ENCODE measurements at regions not wholly inside any gene's neighbourhood (a gene's known extent, or its start where the extent isn't known, plus 50 kb on each side); places are given as distances from the start of the nearest gene placed in this dataset.
A peak's percentile ranks its signal among the peaks of the same experiment; 100 is the strongest.
"Not testable (repeated sequence)": the region's sequence is repeated elsewhere in the genome, so short reads cannot be mapped to it uniquely, and the experiment has no call there.

DNA sequence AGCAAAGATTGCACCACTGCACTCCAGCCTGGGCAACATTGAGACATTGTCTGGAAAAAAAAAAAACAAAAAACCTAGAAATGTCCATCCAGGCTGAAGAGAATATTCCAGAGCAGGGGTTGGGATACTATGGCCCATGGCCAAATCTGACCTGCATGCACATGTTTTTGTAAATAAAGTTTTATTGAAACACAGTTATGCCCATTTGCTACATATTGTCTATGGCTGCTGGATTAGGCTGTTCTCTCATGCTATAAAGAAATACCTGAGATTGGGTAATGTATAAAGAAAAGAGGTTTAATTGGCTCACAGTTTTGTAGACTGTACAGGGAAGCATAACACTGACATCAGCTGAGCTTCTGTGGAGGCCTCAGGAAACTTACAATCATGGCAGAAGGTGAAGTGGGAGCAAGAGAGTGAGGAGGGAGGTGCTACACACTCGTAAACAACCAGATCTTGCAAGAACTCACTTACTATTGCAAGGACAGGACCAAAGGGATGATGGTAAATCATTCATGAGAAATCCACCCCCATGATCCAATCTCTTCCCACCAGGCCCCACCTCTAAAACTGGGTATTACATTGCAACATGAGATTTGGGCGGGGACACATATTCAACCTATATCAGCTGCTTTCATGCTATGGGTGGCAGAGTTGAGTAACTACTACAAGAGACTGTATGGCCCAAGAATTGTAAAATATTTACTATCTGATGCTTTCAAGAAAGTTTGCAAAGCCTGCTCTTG is 137.8 kb upstream of the ROPN1B start:
- DNase-seq = not testable (repeated sequence)

DNA sequence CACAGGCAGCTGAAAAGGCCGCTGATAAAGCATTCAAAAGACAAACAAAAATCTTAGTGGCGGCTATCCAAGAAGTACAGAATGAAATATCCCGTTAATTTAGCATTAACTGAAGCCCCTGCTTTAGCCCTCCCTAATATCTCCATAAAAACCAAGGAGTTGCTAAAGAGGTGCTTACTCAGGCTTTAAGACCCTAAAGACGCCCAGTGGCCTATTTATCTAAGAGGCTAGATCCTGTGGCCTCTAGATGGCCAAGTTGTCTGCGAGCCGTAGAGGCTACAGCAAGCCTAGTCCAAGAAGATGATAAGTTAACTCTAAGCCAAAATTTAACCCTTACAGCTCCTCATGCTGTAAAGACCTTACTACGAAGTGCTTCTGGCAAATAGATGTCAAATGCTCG is 133.4 kb upstream of the ROPN1B start:
- not testable (repeated sequence) for DNase-seq

DNA sequence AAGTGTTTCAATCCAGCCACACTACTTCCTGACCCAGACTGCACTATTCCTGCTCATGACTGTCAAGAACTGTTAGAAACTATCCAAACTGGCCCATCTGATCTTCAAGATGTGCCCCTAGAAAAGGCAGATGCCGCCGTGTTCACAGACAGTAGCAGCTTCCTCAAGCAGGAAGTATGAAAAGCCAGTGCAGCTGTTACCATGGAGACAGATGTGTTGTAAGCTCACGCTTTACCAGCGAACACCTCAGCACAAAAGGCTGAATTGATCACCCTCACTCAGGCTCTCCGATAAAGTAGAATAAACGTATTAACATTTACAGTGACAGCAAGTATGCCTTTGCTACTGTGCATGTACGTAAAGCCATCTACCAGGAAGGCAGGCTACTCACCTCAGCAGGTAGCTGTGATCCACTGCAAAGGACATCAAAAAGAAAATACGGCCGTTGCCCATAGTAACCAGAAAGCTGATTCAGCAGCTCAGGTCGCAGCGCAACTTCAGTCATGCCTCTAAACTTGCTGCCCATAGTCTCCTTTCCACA is 132.9 kb upstream of the ROPN1B start:
- DNase-seq = peak; percentile 79

DNA sequence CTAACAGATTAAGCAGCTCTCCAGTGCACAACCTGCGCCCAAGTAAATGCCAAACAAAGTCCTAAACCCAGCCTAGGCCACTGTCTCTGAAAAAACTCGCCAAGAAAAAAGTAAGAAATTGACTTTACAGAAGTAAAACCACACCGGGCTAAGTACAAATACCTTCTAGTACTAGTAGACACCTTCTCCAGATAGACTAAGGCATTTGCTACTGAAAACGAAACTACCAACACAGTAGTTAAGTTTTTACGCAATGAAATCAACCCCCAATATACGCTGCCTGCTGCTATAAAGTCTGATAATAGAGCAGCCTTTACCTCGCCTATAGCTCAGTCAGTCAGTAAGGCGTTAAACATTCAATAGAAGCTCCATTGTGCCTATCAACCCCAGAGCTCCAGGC is 132.2 kb upstream of the ROPN1B start:
- DNase-seq = peak; percentile 51

DNA sequence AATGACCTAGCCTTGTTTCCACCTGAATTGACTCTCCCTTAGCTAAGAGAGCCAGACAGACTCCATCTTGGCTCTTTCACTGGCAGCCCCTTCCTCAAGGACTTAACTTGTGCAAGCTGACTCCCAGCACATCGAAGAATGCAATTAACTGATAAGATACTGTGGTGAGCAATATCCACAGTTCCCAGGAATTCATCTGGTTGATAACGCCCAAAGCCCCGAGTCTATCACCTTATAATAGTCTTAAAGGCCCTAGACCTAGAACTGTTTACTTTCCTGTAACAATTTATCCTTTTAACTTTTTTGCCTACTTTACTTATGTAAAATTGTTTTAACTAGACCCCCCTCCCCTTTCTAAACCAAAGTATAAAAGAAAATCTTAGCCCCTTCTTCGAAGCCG is 130.1 kb upstream of the ROPN1B start:
- not testable (repeated sequence) for DNase-seq

DNA sequence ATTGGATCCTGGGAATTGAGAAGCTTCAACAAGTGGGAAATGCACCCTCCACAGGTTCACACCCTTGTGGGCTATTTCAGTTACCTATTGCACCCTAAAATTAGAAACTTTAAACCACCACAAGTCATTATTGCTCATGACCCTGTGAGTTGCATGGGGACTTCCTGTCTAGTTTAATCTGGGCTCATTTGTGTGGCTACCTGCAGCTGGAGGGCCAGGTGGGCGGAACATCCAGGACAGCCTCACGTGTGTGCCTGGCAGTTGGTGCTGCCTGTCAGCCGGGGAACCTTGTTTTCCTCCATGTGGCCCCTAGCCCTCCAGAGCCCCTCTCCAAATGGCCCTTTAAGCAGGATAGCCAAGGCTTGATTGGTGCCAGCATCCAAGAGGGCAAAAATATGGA is 128.5 kb upstream of the ROPN1B start:
- not testable (repeated sequence) for DNase-seq

DNA sequence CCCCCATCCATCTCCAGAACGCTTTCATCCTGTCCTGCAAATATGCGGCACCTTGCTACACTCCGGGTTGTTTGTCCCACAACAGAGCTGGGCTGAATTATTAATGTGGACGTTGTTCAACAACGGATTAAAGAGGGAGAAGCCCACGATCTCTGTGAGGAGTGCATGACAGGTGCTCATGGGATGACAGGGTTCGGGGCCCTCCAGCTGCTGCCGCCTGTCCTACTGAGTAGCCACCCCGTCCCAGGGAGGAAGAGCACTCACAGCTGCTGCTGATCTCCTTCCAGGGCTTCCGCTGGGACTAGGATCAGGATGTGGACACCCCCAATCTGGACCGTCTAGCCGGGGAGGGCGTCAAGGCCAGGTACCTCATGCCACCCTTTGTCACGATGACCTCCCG is 121.0 kb upstream of the ROPN1B start:
- not testable (repeated sequence) for DNase-seq

DNA sequence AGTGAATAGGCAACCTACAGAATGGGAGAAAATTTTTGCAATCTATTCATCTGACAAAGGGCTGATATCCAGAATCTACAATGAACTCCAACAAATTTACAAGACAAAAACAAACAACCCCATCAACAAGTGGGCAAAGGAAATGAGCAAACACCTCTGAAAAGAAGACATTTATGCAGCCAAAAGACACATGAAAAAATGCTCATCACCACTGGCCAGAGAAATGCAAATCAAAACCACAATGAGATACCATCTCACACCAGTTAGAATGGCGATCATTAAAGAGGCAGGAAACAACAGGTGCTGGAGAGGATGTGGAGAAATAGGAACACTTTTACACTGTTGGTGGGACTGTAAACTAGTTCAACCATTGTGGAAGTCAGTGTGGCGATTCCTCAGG is 114.0 kb upstream of the ROPN1B start:
- not testable (repeated sequence) for DNase-seq

DNA sequence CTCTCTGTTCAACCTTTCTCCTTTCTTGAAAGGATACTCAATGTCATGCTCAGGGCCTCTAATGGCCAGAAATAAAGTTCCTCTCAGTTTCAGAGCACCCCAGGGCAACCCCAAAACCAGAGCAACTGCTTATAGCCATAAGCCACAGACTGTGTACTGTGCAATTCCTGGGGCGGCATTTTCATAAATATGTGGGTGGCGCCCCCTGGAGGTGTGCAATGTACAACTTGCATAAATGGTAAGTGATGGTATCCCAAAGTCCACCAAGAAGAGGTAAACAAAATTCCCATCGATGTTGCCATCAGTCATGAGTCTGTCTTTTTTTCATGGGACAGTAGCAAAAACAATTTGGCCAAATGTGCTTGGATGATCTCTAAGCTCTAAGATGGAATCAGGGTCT is 108.4 kb upstream of the ROPN1B start:
- DNase-seq = not testable (repeated sequence)

DNA sequence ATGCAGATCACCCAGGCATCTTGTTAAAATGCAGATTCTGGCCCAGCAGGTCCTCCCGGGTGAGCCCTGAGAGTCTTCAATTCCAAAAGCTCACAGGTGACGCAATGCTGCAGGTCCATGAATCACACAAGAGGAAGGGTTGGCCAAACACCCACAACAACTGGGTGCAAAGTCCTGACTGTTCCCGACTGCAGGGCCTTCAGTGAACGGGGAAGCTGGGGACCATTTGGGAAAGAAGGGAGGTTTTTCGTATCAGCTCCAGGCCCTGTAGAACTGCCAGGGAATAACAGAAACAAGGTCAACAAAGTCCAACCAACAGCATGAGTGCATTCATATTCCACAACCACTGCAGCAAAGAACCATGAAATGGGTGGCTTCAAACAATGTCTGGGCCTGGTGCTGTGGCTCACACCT is 106.1 kb upstream of the ROPN1B start:
- not testable (repeated sequence) for DNase-seq

DNA sequence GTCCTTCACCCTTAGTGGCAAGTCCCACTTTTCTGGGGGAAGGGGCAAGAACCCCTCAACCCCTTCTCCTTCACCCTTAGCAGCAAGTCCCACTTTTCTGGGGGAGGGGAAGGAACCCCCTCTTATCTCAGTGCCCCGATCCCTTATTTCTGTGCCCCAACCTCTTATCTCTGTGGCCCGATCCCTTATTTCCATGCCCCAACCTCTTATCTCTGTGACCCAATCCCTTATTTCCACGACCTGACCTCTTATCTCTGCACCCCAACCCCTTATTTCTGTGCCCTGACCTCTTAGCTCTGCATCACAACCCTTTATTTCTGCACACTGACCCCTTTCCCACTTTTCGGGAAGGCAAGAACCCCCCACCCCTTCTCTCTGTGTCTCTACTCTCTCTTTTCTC is 104.4 kb upstream of the ROPN1B start:
- DNase-seq = not testable (repeated sequence)

DNA sequence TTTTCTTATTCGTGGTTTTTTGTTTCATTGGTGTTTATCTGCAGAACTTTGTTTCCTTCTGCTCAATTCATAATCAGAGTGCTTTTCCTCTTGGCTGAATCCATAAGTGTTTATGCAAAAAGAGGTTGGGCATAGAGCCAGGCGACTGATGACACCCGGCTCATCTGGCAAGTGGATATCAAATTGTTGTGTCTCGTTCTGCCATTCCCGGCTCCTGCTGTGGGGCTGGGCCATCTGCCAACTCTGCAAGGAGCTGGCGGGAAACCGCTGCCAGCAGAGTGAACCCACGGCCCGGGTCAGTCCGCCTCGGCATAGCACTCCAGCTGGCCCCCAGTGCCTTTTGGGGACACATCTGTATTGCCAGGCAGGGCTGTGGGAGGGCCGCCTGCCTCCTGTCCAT is 83.0 kb upstream of the ROPN1B start:
- not testable (repeated sequence) for DNase-seq

DNA sequence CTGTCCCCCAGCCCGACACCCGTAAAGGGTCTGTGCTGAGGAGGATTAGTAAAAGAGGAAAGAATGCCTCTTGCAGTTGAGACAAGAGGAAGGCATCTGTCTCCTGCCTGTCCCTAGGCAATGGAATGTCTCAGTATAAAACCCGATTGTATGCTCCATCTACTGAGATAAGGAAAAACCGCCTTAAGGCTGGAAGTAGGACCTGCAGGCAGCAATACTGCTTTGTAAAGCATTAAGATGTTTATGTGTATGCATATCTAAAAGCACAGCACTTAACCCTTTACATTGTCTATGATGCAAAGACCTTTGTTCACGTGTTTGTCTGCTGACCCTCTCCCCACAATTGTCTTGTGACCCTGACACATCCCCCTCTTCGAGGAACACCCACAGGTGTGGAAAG is 69.8 kb upstream of the ROPN1B start:
- DNase-seq = not testable (repeated sequence)

DNA sequence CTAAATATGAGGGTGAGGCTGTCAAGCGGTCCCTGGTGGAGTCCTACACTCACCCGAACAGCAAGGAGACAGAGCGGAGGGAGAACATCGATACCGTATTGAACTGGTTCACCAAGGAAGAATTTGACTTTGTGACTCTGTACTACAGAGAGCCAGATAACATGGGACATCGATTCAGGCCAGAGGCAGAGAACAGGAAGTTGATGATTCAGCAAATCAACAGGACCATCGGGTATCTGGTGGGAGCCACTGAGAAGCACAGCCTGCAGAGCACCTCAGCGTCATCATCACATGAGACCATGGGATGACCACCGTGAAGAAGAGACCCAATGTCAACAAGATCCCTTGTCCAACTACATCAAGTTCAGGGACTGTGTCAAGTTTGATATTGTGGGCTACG is 67.5 kb upstream of the ROPN1B start:
- DNase-seq = not testable (repeated sequence)

DNA sequence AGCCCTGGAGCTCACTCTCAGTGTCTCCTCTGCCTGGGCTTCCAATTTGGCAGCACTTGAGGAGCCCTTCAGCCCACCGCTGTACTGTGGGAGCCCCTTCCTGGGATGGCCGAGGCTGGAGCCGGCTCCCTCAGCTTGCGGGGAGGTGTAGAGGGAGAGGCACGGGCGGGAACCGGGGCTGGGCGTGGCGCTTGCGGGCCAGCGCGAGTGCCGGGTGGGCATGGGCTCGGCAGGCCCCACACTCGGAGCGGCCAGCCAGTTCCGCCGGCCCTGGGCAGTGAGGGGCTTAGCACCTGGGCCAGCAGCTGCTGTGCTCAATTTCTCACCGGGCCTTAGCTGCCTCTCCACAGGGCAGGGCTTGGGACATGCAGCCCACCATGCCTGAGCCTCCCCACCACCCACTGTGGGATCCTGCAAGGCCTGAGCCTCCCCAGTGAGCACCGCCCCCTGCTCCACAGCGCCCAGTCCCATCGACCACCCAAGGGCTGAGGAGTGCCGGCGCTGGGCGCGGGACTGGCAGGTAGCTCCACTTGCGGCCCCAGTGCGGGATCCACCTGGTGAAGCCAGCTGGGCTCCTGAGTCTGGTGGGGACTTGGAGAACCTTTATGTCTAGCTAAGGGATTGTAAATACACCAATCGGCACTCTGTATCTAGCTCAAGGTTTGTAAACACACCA is 65.1 kb upstream of the ROPN1B start:
- DNase-seq = not testable (repeated sequence)

DNA sequence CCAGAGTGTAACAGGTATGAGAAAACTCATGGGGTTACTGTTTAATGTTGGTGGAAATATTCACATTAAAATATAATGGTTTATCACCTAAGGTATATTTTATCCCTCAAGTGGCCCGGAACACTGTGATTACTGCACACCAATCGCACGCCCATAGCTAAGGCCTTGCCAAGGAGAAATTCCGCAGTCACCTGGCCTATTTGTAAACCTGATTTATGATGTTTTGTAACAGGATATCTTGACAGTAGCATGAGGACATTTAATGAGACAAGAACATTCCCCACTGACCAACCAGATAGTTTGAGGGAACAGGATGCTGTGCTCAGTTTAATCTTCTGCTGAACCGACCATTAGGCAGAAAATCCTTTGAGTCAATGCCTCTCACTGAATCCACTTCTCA is 61.7 kb upstream of the ROPN1B start:
- not testable (repeated sequence) for DNase-seq

DNA sequence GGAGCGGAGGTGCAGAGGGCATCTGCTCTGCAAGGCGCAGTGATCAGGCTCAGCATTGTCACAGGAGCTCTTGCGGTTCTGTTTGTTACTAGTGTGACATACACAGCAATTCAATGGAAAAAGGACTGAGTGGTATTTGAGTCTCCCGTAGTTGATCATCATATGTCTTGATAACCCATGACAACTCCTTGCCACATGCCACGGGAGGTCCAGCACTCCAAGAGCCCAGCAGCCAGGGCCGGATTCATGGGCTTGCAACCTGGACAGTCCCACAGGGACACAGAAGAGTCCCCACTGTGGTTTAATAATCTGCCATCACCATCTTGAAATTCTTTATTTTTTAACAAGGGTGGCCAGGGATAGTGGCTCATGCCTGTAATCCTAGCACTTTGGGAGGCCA is 58.1 kb upstream of the ROPN1B start:
- DNase-seq = not testable (repeated sequence)

DNA sequence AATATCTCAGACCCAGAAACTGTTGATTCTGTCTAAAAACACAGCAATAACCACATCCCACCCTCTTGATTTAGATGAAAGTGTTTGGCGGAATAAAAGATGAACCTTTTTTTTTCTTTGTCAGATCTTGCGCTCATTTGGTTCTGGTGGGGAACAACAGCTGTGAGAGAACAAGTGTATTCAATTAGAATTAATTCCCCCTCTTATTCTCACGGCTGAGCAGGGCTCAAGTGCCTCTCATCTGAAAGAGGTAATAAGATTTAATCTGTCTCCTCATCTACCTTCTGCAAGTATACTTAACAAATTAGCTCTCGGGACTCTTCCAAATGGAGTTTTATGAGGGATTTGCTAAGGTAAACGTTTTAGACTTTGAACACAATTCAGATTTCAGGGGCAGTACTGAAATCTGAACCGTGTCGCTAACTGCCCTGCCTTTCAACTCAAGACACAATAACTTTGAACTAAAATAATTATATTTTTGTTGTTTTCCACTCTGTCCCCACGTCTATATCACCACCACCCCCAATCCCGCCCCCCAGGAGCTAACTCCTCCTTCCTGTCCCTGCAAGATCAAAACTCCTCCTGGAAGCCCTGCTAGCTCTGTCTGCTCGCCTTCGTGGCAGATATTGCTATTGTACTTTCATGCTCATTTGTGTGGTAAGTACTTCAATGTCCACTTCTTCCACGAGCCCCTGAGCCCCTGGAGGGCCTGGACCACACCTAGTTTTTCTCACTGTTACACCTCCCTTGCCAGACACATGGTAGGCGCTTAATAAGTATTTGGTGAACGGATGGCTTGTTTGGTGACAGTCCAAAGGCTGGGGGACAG is 54.2 kb upstream of the ROPN1B start:
- DNase-seq = not testable (repeated sequence)

DNA sequence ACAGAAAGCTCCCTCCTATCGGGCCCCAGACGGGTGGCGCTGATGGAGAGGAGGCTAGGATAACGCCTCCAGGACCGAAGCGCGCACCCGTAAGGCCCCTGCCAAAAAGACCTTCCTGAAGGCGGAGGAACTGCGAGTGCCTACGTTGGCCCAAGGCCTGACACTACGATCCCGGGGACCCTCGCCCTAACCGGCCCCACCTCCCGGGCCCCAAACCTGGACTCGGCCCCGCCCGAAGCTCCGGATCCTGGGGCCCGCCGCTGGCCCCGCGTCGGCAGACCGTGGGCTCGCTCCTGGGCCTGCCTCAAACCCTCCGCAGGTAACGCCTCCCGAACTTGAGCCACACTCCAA is 53.6 kb upstream of the ROPN1B start:
- DNase-seq = not testable (repeated sequence)

DNA sequence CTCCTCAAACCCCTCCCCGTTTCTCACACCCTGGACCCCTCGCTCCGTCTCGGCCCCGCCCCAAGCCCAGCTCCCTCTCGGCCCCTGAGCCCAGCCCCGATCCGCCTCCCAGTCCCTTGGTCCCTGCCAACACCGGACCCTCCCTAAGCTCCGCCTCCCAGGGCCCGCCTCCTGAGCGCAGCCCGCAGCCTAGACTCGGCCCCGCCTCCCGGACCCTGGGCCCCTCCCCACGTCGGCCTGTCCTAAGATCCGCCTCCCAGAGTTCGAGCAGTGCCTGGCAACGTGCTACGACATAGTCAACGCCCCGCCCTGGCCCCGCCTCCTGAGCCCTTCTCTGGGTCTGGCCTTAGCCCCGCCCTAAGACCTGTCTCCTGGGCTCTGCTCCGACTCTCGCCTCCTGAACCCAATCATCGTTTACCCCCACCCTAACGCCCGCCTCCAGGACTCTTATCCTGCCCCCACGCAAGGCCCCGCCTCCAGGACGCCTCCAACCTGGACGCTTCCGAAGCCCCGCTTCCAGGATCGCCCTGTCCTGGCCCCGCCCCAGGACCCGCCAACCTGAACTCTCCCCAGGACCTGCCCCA is 53.1 kb upstream of the ROPN1B start:
- DNase-seq = peak; percentile 100

DNA sequence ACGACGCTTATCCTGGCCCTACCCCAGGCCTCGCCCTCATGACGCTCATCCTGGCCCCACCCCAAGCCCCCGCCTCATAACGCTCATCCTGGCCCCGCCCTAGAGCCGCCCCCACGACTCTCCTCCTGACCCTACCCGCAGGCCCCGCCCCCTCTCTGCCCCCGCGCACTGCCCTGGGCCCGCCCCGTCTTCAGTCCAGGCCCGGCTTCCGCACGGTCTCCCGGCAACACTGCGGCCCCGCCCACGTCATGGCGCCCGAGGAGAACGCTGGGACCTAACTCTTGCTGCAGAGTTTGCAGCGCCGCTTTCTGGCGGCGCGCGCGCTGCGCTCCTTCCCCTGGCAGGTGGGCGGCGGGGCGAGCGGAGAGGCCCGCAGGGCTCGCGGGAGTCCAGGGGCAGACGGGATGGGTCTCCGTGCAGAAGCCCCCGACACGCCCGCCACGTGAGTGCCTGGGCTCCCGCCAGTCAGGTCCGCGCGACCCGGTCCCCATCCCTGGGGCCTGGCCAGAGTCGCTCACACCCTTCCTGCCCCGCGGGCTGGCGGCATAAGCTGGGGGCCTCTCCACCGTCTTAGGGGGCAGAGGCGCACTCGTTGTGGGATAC is 52.5 kb upstream of the ROPN1B start:
- no peak for DNase-seq

DNA sequence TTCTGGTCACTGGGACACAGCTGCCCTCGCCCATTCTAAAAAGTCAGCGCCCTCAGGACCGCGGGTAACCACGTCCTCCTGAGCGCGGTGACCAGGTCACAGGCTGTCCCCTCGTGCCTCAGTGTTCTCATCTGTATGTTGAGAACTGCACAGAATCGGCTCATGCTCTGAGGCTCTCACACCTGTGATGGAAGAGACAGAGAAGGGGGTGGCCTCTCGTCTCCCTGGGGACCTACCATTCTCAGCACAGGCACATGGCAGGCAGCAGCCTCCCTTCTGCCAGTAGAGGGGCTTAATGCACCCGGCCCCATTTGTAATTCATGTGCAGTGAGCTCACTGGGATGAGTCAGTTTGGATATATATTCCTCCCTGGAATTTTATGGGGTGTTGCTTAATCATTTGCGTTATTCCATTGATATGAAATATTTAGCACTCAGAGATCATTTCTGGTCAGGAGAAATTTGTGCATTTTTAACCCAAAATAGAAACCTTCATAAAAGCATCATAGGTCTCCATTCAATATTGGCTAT is 51.9 kb upstream of the ROPN1B start:
- peak; percentile 17 for DNase-seq
